H1 (cell line): ENCODE measurements at regions not wholly inside any gene's neighbourhood (a gene's known extent, or its start where the extent isn't known, plus 50 kb on each side); places are given as distances from the start of the nearest gene placed in this dataset.

Experiments
- CBX8 ChIP-seq: fragments of 300-800, 300-1000 bp; sonication (generic); IDR thresholded peaks from 2 replicates; pipeline ENCODE4 v1.7.1; 2016; ENCODE audit warnings: low read depth, low read length, borderline replicate concordance
- FOSL1 ChIP-seq: IDR thresholded peaks from 2 replicates; pipeline ENCODE4 v1.6.1; 2011; ENCODE audit warnings: mild to moderate bottlenecking, low read depth, low read length, moderate library complexity; ENCODE audit not compliant: insufficient read depth
- TBP ChIP-seq: IDR thresholded peaks from 2 replicates; pipeline ENCODE4 v1.6.1; 2011; ENCODE audit warnings: low read depth, low read length, improper control_type of control experiment

GRCh38 chr1:65630855-65631254 lies 161.8 kb upstream of the PDE4B start (continued):
- TF ChIP-seq CBX8 (no peak), FOSL1 (no peak), TBP (no peak)
